ENCODE measurements at regions not wholly inside any gene's neighbourhood (a gene's known extent, or its start where the extent isn't known, plus 50 kb on each side); places are given as distances from the start of the nearest gene placed in this dataset.

- TF ChIP-seq CTCF (IDR thresholded peaks at IDR 0.05) (no peak), POLR2A (IDR thresholded peaks at IDR 0.05) (no peak), POLR2AphosphoS5 (IDR thresholded peaks at IDR 0.05) (no peak), EP300 (IDR thresholded peaks at IDR 0.05) (no peak)
These were observed 53.8 kb upstream of the SPPL2A start for GRCh38 chr15:50819344-50819743.
